H9 (cell line): ENCODE measurements at regions not wholly inside any gene's neighbourhood (a gene's known extent, or its start where the extent isn't known, plus 50 kb on each side); places are given as distances from the start of the nearest gene placed in this dataset.

Experiments
- DNase-seq: peaks from one replicate; pipeline ENCODE4 v3.0.0-alpha.2; 2017
- H2AFZ ChIP-seq: one replicate; pipeline ENCODE4 v1.6.1; 2013; ENCODE audit warnings: mild to moderate bottlenecking, low read length, control low read depth, moderate library complexity
- H2AK5ac ChIP-seq: 2 replicates; pipeline ENCODE4 v1.6.1; 2013; ENCODE audit warnings: low read length, control low read depth, mixed read lengths; ENCODE audit not compliant: insufficient read length
- H2BK120ac ChIP-seq: one replicate; pipeline ENCODE4 v1.6.1; 2013; ENCODE audit warnings: low read depth, mild to moderate bottlenecking, low read length, control low read depth, inconsistent platforms; ENCODE audit not compliant: poor library complexity, severe bottlenecking
- H2BK12ac ChIP-seq: 2 replicates; pipeline ENCODE4 v1.6.1; 2013; ENCODE audit warnings: low read length, control low read depth, mixed read lengths, low read depth; ENCODE audit not compliant: insufficient read length
- H2BK15ac ChIP-seq: 2 replicates; pipeline ENCODE4 v1.6.1; 2013; ENCODE audit warnings: low read depth, low read length, control low read depth
- H2BK20ac ChIP-seq: one replicate; pipeline ENCODE4 v1.6.1; 2013; ENCODE audit warnings: low read depth, mild to moderate bottlenecking, low read length, control low read depth, inconsistent platforms; ENCODE audit not compliant: poor library complexity, severe bottlenecking
- H2BK5ac ChIP-seq: 2 replicates; pipeline ENCODE4 v1.6.1; 2013; ENCODE audit warnings: low read length, control low read depth, mixed read lengths; ENCODE audit not compliant: insufficient read length
- H3K14ac ChIP-seq: 2 replicates; pipeline ENCODE4 v1.6.1; 2013; ENCODE audit warnings: low read length, control low read depth; ENCODE audit not compliant: insufficient read depth
- H3K18ac ChIP-seq: 2 replicates; pipeline ENCODE4 v1.6.1; 2013; ENCODE audit warnings: low read depth, mild to moderate bottlenecking, mixed read lengths, low read length, control low read depth; ENCODE audit not compliant: insufficient read length
- H3K23ac ChIP-seq: 2 replicates; pipeline ENCODE4 v1.6.1; 2013; ENCODE audit warnings: low read length, control low read depth, mixed read lengths, low read depth; ENCODE audit not compliant: insufficient read length
- H3K23me2 ChIP-seq: 2 replicates; pipeline ENCODE4 v1.6.1; 2013; ENCODE audit warnings: low read depth, mild to moderate bottlenecking, mixed read lengths, low read length, control low read depth; ENCODE audit not compliant: insufficient read length, poor library complexity, severe bottlenecking
- H3K27ac ChIP-seq: 2 replicates; pipeline ENCODE4 v1.5.1; 2013; ENCODE audit warnings: low read length, control low read depth, mixed read lengths, low read depth; ENCODE audit not compliant: insufficient read length
- H3K27me3 ChIP-seq: 2 replicates; pipeline ENCODE4 v1.6.1; 2013; ENCODE audit warnings: low read length, control low read depth, inconsistent platforms; ENCODE audit not compliant: insufficient read depth
- H3K4ac ChIP-seq: 2 replicates; pipeline ENCODE4 v1.6.1; 2013; ENCODE audit warnings: low read depth, mild to moderate bottlenecking, control low read depth, inconsistent platforms, low read length, moderate library complexity
- H3K4me1 ChIP-seq: 2 replicates; pipeline ENCODE4 v1.6.1; 2013; ENCODE audit warnings: low read length, control low read depth, inconsistent platforms; ENCODE audit not compliant: insufficient read depth
- H3K4me2 ChIP-seq: 2 replicates; pipeline ENCODE4 v1.6.1; 2013; ENCODE audit warnings: low read length, control low read depth, mixed read lengths; ENCODE audit not compliant: insufficient read length, insufficient read depth
- H3K56ac ChIP-seq: 2 replicates; pipeline ENCODE4 v1.6.1; 2013; ENCODE audit warnings: low read depth, mild to moderate bottlenecking, mixed read lengths, low read length, control low read depth; ENCODE audit not compliant: insufficient read length
- H3K79me1 ChIP-seq: 2 replicates; pipeline ENCODE4 v1.6.1; 2013; ENCODE audit warnings: low read depth, mild to moderate bottlenecking, moderate library complexity, low read length, control low read depth, inconsistent platforms; ENCODE audit not compliant: insufficient read depth, poor library complexity, severe bottlenecking
- H3K79me2 ChIP-seq: 2 replicates; pipeline ENCODE4 v1.6.1; 2013; ENCODE audit warnings: low read length, control low read depth, inconsistent platforms; ENCODE audit not compliant: insufficient read depth
- H3K9ac ChIP-seq: 2 replicates; pipeline ENCODE4 v1.6.1; 2013; ENCODE audit warnings: low read length, control low read depth, mixed read lengths; ENCODE audit not compliant: insufficient read length; ENCODE audit errors: extremely low read depth
- H3K9me3 ChIP-seq: one replicate; pipeline ENCODE4 v1.6.1; 2013; ENCODE audit warnings: low read depth, low read length, inconsistent platforms; ENCODE audit not compliant: control insufficient read depth
- H3T11ph ChIP-seq: one replicate; pipeline ENCODE4 v1.6.1; 2013; ENCODE audit warnings: mild to moderate bottlenecking, low read length, control low read depth, inconsistent platforms
- H4K20me1 ChIP-seq: one replicate; pipeline ENCODE4 v1.6.1; 2013; ENCODE audit not compliant: control insufficient read depth, insufficient read length, insufficient read depth
- H4K5ac ChIP-seq: 2 replicates; pipeline ENCODE4 v1.6.1; 2013; ENCODE audit warnings: low read depth, mild to moderate bottlenecking, mixed read lengths, low read length, control low read depth; ENCODE audit not compliant: insufficient read length
- H4K8ac ChIP-seq: replicated peaks from 2 replicates; pipeline ENCODE4 v1.6.1; 2013; ENCODE audit warnings: low read length, control low read depth, mixed read lengths, low read depth; ENCODE audit not compliant: insufficient read length
- H4K91ac ChIP-seq: 2 replicates; pipeline ENCODE4 v1.6.1; 2013; ENCODE audit warnings: low read depth, mild to moderate bottlenecking, moderate library complexity, mixed read lengths, low read length, control low read depth; ENCODE audit not compliant: insufficient read length
- H3K27ac Mint-ChIP-seq, 3 experiments: 2 replicates in 2 of 3; 3 replicates in 1 of 3; pipeline ENCODE4 v1.8.0; 2020 to 2021; ENCODE audit warnings: mixed read lengths in 3 of 3, mild to moderate bottlenecking in 1 of 3, moderate library complexity in 1 of 3
- H3K27me3 Mint-ChIP-seq: 2 replicates; pipeline ENCODE4 v1.8.0; 2021; ENCODE audit warnings: low read depth, mild to moderate bottlenecking, moderate library complexity, mixed read lengths
- H3K36me3 Mint-ChIP-seq, 3 experiments: 2 replicates in 2 of 3; 3 replicates in 1 of 3; pipeline ENCODE4 v1.8.0; 2020 to 2021; ENCODE audit warnings: low read depth in 3 of 3, mixed read lengths in 3 of 3; ENCODE audit not compliant: insufficient read depth in 1 of 3
- H3K4me1 Mint-ChIP-seq, 2 experiments: 2 replicates each; pipeline ENCODE4 v1.8.0; 2020; ENCODE audit warnings: mixed read lengths in 2 of 2
- H3K4me3 Mint-ChIP-seq, 2 experiments: 2 replicates in 1 of 2; 3 replicates in 1 of 2; pipeline ENCODE4 v1.8.0; 2020 to 2021; ENCODE audit warnings: mild to moderate bottlenecking in 2 of 2, mixed read lengths in 2 of 2, moderate library complexity in 1 of 2
- H3K9me3 Mint-ChIP-seq, 2 experiments: 2 replicates in 1 of 2; 3 replicates in 1 of 2; pipeline ENCODE4 v1.8.0; 2020; ENCODE audit warnings: mild to moderate bottlenecking in 2 of 2, mixed read lengths in 2 of 2, moderate library complexity in 1 of 2
- WGBS: extraction: QIAGEN DNeasy Blood & Tissue Kit; methylation state at CpG from one replicate; pipeline ENCODE4 v1.1.7; 2013; ENCODE audit warnings: missing lambda C conversion rate, low lambda C conversion rate, mixed read lengths; ENCODE audit not compliant: insufficient read length; ENCODE audit errors: extremely low coverage; 5-methylcytosine and 5-hydroxymethylcytosine counted together
- TF ChIP-seq, protein P1 (sequence below): fragments of 200-600 bp; sonication (generic); conservative IDR thresholded peaks from 3 replicates; pipeline ENCODE4 v1.8.0; 2021; ENCODE audit warnings: antibody characterized with exemption, mild to moderate bottlenecking

- H3K27ac Mint-ChIP-seq: no peak overlapping the region
Observed at GRCh38 chr5:57383093-57383861, 99.3 kb downstream of the ACTBL2 start.

More at GRCh38 chr5:57383093-57383861, 99.3 kb downstream of the ACTBL2 start:
- no peak overlapping the region for H3K4me3 Mint-ChIP-seq
- H3K18ac ChIP-seq: no peak overlapping the region
- TF ChIP-seq, protein P1, sequence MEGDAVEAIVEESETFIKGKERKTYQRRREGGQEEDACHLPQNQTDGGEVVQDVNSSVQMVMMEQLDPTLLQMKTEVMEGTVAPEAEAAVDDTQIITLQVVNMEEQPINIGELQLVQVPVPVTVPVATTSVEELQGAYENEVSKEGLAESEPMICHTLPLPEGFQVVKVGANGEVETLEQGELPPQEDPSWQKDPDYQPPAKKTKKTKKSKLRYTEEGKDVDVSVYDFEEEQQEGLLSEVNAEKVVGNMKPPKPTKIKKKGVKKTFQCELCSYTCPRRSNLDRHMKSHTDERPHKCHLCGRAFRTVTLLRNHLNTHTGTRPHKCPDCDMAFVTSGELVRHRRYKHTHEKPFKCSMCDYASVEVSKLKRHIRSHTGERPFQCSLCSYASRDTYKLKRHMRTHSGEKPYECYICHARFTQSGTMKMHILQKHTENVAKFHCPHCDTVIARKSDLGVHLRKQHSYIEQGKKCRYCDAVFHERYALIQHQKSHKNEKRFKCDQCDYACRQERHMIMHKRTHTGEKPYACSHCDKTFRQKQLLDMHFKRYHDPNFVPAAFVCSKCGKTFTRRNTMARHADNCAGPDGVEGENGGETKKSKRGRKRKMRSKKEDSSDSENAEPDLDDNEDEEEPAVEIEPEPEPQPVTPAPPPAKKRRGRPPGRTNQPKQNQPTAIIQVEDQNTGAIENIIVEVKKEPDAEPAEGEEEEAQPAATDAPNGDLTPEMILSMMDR: no peak
- no peak for DNase-seq
- no peak overlapping the region for H3K9ac ChIP-seq
- no peak overlapping the region for H4K91ac ChIP-seq
- H4K5ac ChIP-seq: no peak overlapping the region
- no peak overlapping the region for H3K56ac ChIP-seq
- no peaks in the 10 kb centered on the region; the same call in 1 of the 2 replicates for H3K27me3 Mint-ChIP-seq
- H3K36me3 Mint-ChIP-seq: no peaks in the 10 kb centered on the region
- no peak overlapping the region for H2BK5ac ChIP-seq
- peaks cover 0 to 2% of the 10 kb centered on the region in 2 experiments; a peak in 2 of 4 replicates for H3K4me1 Mint-ChIP-seq
- H3K79me1 ChIP-seq: no peaks in the 10 kb centered on the region
- no peak overlapping the region for H3T11ph ChIP-seq
- H2BK20ac ChIP-seq: no peak overlapping the region
- no peak overlapping the region for H3K14ac ChIP-seq
- no peak overlapping the region for H3K27ac ChIP-seq
- no CpG with 5 or more reads among the region's 9 CpGs for WGBS
- H3K23me2 ChIP-seq: no peaks in the 10 kb centered on the region
- H2BK12ac ChIP-seq: no peak overlapping the region
- no peak overlapping the region for H2BK15ac ChIP-seq
- H3K9me3 Mint-ChIP-seq: no peaks in the 10 kb centered on the region; a peak in 1 of 5 replicates
- no peak overlapping the region for H2AK5ac ChIP-seq
- no peak overlapping the region for H2BK120ac ChIP-seq
- H2AFZ ChIP-seq: no peak overlapping the region
- no peaks in the 10 kb centered on the region for H4K20me1 ChIP-seq
- H3K4me2 ChIP-seq: no peak overlapping the region
- H3K9me3 ChIP-seq: no peaks in the 10 kb centered on the region
- H4K8ac ChIP-seq: no peak overlapping the region
- no peak overlapping the region for H3K23ac ChIP-seq
- no peaks in the 10 kb centered on the region for H3K4me1 ChIP-seq
- H3K27me3 ChIP-seq: no peaks in the 10 kb centered on the region
- no peaks in the 10 kb centered on the region for H3K79me2 ChIP-seq
- no peak overlapping the region for H3K4ac ChIP-seq
